M059J (cell line): ENCODE measurements at regions not wholly inside any gene's neighbourhood (a gene's known extent, or its start where the extent isn't known, plus 50 kb on each side); places are given as distances from the start of the nearest gene placed in this dataset.
"Not testable (repeated sequence)": the region's sequence is repeated elsewhere in the genome, so short reads cannot be mapped to it uniquely, and the experiment has no call there.

Experiments
- DNase-seq: peaks from one replicate; pipeline ENCODE4 v3.0.0-alpha.2; 2012; ENCODE audit warnings: low read depth

GRCh38 chr7:63856466-63856865 is 142.2 kb upstream of the ZNF722 start:
- not testable (repeated sequence) for DNase-seq

DNA sequence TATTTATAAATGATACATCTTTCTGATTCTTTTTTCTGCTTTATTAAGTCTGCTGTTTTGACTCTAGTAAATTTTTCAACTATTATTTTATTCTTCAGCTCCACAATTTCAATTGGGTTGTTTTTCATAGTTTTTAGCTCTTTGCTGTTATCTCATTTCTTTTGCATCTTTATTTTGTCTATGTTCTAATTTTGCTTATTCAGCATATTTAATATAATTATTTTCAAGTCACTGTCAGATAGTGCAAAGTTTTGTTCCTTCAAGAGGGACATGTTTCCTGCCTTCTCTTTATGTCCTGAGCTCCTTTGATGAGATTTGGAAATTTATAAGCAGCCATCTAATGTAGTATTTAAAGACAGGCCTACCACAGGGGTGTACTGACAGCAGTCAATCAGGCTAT is 131.5 kb upstream of the ZNF722 start:
- no peak for DNase-seq

- not testable (repeated sequence) for DNase-seq
Observed at GRCh38 chr7:63874242-63874641, 124.4 kb upstream of the ZNF722 start.

- DNase-seq = no peak
Observed at GRCh38 chr7:63876707-63877322, 121.8 kb upstream of the ZNF722 start.

GRCh38 chr7:63887031-63887430 is 111.6 kb upstream of the ZNF722 start:
- DNase-seq = no peak

DNA sequence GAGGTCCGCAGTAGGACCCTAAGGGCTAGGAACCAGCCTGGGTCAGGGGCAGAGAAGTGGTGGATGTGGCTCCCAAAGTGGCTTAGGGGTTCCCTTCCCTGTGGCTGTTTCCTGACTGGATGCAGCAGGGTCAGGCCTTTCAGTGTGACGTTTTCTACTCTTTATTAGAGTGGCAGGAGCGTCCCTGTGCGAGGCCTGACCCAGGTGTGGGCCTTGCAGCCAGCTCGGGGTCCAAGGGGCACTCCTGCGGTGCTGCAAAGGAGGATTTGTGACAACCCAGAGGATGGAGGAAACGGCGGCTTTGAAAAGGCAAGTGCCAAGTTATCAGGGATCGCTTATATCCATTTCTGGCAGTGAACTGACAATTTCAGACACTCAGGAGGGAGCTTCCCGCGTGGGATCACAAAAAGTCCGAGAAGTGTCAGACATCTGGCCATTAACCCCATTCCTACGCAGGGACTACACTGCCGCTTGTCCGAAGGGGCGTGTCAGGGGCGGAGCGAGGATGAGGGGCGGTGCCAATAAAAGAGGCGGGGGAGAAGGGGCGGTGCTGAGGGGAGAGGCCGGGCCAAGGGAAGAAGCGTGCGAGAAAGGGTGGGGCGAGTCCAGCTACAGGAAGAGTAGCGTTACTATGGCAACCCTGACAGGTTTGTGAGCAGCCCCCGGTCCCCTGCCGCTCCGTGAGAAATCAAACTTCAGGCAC is 98.8 kb upstream of the ZNF722 start:
- no peak for DNase-seq

GRCh38 chr7:63900394-63901203 is 98.0 kb upstream of the ZNF722 start:
- peak; percentile 11 for DNase-seq

DNA sequence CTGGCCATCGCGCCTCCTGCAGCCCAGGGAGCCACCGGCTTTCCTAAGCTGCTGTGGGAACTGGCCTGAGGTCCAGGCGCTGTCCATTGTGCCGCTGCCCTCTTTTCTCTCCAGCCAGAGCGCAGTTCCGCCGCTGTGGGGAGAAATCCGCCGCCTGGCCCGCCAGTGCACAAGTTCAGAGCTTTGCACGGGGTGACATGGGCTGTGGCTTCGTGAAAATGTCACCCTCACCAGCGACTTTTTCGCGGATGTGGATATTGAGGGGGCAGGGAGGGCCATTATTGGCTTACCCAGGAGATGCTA is 97.5 kb upstream of the ZNF722 start:
- DNase-seq = not testable (repeated sequence)

GRCh38 chr7:63918986-63919385 is 79.7 kb upstream of the ZNF722 start:
- DNase-seq = no peak

DNA sequence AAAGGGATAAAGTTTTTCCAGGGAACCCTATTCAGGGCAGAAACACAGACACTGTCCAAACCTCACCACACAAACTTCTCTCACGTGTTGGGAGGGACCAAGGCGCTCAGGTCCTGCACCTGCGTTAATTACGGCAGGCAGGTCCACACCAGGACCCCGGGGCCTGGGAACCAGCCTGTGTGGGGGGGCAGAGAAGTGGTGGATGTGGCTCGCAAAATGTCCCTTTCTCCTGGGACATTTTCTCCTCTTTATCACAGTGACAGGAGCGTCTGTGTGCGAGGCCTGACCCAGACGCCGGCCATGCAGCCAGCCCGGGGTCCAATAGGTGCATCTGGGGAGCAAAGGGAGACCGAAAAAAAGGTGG is 73.4 kb upstream of the ZNF722 start:
- no peak for DNase-seq

DNA sequence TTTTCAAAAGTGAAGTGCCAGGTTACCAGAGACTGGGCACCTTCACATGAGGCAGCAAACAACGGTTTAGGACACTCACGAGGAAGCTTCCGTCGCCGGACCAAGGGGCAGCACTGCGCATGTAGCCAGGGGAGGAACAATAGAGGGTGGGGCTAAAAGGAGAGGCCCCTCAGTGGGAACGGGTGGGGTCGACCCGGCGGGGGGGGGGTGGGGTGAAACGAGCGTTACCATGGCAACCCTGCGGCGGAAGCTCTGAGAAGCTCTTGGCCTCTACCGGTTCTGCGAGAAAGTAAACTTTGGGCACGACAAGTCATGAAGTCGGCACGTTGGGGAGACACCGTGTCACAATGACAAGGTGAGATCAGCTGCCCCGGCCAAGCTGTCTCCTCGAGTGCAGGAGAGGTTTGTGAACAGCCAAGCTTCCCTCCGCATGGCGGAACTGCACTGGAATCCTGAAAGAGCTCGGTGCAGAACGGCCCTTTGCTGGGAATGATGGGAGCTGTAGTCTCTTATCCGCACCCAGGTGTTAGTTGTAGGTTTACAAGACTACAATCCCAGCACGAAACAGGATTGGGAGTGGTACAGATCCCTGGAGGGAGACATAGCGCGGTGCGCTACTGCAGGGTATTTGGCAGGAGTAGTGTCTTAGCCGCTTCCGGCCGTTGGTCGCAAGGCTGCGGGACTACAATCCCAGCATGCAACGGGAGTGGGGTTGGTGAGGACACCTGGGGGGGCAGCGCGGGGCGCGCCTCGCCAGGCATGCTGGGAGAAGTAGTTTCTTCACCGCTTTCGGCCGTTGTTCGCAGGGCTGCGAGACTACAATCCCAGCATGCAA is 72.8 kb upstream of the ZNF722 start:
- DNase-seq = no peak

DNA sequence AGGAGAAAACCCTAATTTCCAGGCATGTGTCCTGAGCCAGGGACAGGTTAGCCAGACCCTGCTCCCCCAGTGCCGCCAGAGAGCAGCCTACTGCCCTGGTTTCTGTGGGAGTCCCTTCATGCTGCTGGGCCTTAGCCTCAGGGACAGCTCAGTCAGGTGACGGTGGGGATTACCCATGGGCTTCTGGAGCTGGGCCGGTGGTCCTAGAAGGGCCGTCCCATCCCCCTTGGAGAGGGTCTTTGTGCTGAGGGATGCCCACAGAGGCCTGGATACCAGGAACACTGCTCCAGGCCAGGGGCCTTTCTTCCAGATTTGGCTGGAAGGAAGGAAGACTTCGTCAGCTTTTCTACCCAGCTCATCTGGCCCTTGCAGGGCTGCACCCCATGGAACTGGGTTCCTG is 71.4 kb upstream of the ZNF722 start:
- DNase-seq = no peak

DNA sequence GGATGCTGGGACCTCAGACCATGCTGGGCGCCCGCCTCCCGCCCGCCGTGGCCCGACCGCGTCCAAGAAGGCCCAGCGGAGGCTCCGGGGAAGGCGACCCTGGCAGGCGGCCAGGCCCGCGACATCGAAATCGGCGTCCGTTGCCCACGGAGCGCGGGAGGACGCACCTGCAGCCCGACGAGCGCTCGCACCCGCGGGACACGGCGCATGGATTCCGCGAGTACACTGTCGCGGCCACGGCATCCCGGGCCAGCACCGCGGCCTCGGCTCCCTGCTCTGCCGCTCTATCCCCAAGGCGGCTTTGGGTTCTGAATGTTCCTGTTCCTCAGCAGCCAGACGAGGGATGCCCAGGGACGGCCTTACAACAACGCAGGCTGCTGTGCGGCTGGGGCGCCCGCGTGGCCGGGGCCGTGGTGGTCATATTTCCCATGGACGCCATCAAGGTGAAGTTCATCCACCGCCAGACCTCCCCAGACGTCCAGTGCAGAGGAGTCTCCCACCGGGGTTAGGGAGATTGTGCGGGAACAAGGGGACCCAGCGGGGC is 67.5 kb upstream of the ZNF722 start:
- DNase-seq = no peak

DNA sequence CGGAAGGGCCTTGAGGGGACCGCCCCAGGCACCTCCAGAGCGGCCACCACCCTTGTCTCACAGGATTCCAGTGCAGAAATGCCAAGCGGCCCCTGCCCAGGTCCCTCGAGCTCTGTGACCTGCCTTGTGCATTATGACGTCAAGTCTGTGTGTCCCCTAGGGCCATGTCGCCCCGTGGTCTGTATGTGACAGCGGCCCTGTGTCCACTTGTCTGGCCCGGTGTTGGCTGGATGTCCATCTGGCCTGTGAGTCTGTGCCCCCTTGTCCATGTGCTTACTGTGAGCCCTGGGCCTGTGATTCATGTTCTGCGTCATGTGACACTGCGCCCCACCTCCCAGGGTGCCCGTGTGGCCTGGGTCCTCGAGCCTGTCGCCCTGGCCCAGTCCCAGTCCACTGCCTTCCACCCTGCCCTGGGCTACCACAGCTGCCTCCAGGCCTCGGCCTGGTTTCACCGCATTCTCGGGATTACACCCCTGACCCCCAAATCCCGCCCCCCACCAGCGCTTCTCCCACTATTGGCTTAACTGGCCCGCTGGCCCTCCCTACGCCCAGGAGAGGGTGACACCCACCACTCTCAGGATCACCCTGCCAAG is 66.6 kb upstream of the ZNF722 start:
- no peak for DNase-seq
